ENCODE measurements at regions not wholly inside any gene's neighbourhood (a gene's known extent, or its start where the extent isn't known, plus 50 kb on each side); places are given as distances from the start of the nearest gene placed in this dataset.

- Histone ChIP-seq H3K27me3 (ENCODE audit: insufficient read depth, poor library complexity, severe bottlenecking) (no peaks in the 10 kb centered on the region), H3K4me3 (ENCODE audit: severe bottlenecking) (no peak overlapping the region), H3K36me3 (ENCODE audit: low read depth) (no peaks in the 10 kb centered on the region), H3K27ac (ENCODE audit: poor library complexity, severe bottlenecking) (no peak overlapping the region), H3K4me1 (ENCODE audit: insufficient read depth, poor library complexity, severe bottlenecking) (no peaks in the 10 kb centered on the region), H3K9me3 (ENCODE audit: severe bottlenecking) (no peaks in the 10 kb centered on the region)
- no peak for DNase-seq (ENCODE audit: low spot score)
- no peak for ATAC-seq (ENCODE audit: low read depth)
- TF ChIP-seq CTCF (IDR thresholded peaks at IDR 0.05; ENCODE audit: poor library complexity, severe bottlenecking), result no peak
These were observed 261.8 kb downstream of the DCDC2C start for GRCh38 chr2:3965211-3965610.

- no peak overlapping the region for H3K4me3 ChIP-seq (ENCODE audit: severe bottlenecking)
- no peaks in the 10 kb centered on the region for H3K9me3 ChIP-seq (ENCODE audit: severe bottlenecking)
- ATAC-seq (ENCODE audit: low read depth), result no peak
These were observed 262.6 kb downstream of the DCDC2C start for GRCh38 chr2:3965953-3966352.

GRCh38 chr2:3966470-3966869 lies 263.1 kb downstream of the DCDC2C start:
- H3K4me1 ChIP-seq (ENCODE audit: insufficient read depth, poor library complexity, severe bottlenecking), result no peaks in the 10 kb centered on the region
- H3K4me3 ChIP-seq (ENCODE audit: severe bottlenecking), result no peak overlapping the region
- no peak for TF ChIP-seq CTCF (IDR thresholded peaks at IDR 0.05; ENCODE audit: poor library complexity, severe bottlenecking)
- no peak for ATAC-seq (ENCODE audit: low read depth)
- no peaks in the 10 kb centered on the region for H3K9me3 ChIP-seq (ENCODE audit: severe bottlenecking)
- no peak for DNase-seq (ENCODE audit: low spot score)
- no peak overlapping the region for H3K27ac ChIP-seq (ENCODE audit: poor library complexity, severe bottlenecking)
- no peaks in the 10 kb centered on the region for H3K27me3 ChIP-seq (ENCODE audit: insufficient read depth, poor library complexity, severe bottlenecking)
- H3K36me3 ChIP-seq (ENCODE audit: low read depth), result no peaks in the 10 kb centered on the region

More at GRCh38 chr2:3965953-3966352, 262.6 kb downstream of the DCDC2C start:
- Histone ChIP-seq H3K27ac (ENCODE audit: poor library complexity, severe bottlenecking) (no peak overlapping the region), H3K36me3 (ENCODE audit: low read depth) (no peaks in the 10 kb centered on the region), H3K27me3 (ENCODE audit: insufficient read depth, poor library complexity, severe bottlenecking) (no peaks in the 10 kb centered on the region), H3K4me1 (ENCODE audit: insufficient read depth, poor library complexity, severe bottlenecking) (no peaks in the 10 kb centered on the region)
- no peak for DNase-seq (ENCODE audit: low spot score)
- no peak for TF ChIP-seq CTCF (IDR thresholded peaks at IDR 0.05; ENCODE audit: poor library complexity, severe bottlenecking)

GRCh38 chr2:3968736-3969135 lies 265.4 kb downstream of the DCDC2C start:
- ATAC-seq (ENCODE audit: low read depth), result no peak

More at GRCh38 chr2:3968736-3969135, 265.4 kb downstream of the DCDC2C start:
- Histone ChIP-seq H3K4me1 (ENCODE audit: insufficient read depth, poor library complexity, severe bottlenecking) (no peaks in the 10 kb centered on the region), H3K27ac (ENCODE audit: poor library complexity, severe bottlenecking) (no peak overlapping the region), H3K27me3 (ENCODE audit: insufficient read depth, poor library complexity, severe bottlenecking) (no peaks in the 10 kb centered on the region), H3K36me3 (ENCODE audit: low read depth) (no peaks in the 10 kb centered on the region), H3K4me3 (ENCODE audit: severe bottlenecking) (no peak overlapping the region), H3K9me3 (ENCODE audit: severe bottlenecking) (no peaks in the 10 kb centered on the region)
- no peak for DNase-seq (ENCODE audit: low spot score)
- no peak for TF ChIP-seq CTCF (IDR thresholded peaks at IDR 0.05; ENCODE audit: poor library complexity, severe bottlenecking)
